Endothelial cell of umbilical vein (primary cell): ENCODE measurements at regions not wholly inside any gene's neighbourhood (a gene's known extent, or its start where the extent isn't known, plus 50 kb on each side); places are given as distances from the start of the nearest gene placed in this dataset.

Experiments
- BruUV-seq: library from RNA; stranded (reverse); fragments of 400-500 nt; replicated peaks from 2 replicates; lab custom pipeline; 2021; lab: Mats Ljungman, UMichigan
- CTCF ChIA-PET: fragments of 300-600, 350-600 bp; sonication (Branson Sonifier 250); formaldehyde crosslinking; loops from one replicate; lab custom pipeline; 2021; ENCODE audit warnings: antibody characterized with exemption, inconsistent platforms; lab: Charles Lee
- POLR2A ChIA-PET: fragments of 300-600, 350-600 bp; sonication (Branson Sonifier 250); formaldehyde crosslinking; loops from one replicate; lab custom pipeline; 2021; ENCODE audit warnings: antibody characterized with exemption, inconsistent platforms; lab: Charles Lee
- DNase-seq: peaks from one replicate; pipeline ENCODE4 v3.0.0-alpha.2; 2011; ENCODE audit warnings: low read depth, low spot score
- FAIRE-seq: peaks from 2 replicates; lab custom pipeline; 2011; peaks lifted over from hg19 to GRCh38; lab: Jason Lieb, UNC
- H2AFZ ChIP-seq: 2 replicates; pipeline ENCODE4 v1.6.0; 2012; ENCODE audit warnings: low read depth, low read length, control low read depth, inconsistent platforms
- H3K27ac ChIP-seq: 2 replicates; pipeline ENCODE4 v1.5.1; 2011; ENCODE audit warnings: low read depth, mild to moderate bottlenecking, control low read depth, low read length, moderate library complexity; ENCODE audit not compliant: insufficient read depth
- H3K27me3 ChIP-seq, 2 experiments: 2 replicates each; pipeline versions ENCODE4 v1.6.0 to v1.6.1; 2011; ENCODE audit warnings: low read length in 2 of 2, mixed read lengths in 1 of 2; ENCODE audit not compliant: control insufficient read depth in 2 of 2, insufficient read depth in 2 of 2
- H3K36me3 ChIP-seq, 2 experiments: 2 replicates in 1 of 2; 3 replicates in 1 of 2; pipeline ENCODE4 v1.5.1; 2011; ENCODE audit warnings: low read length in 2 of 2, mild to moderate bottlenecking in 1 of 2, moderate library complexity in 1 of 2; ENCODE audit not compliant: control insufficient read depth in 2 of 2, insufficient read depth in 2 of 2; ENCODE audit errors: extremely low read depth in 1 of 2
- H3K4me1 ChIP-seq: 3 replicates; pipeline ENCODE4 v1.5.1; 2011; ENCODE audit warnings: mild to moderate bottlenecking, low read length; ENCODE audit not compliant: control insufficient read depth, insufficient read depth; ENCODE audit errors: extremely low read depth
- H3K4me2 ChIP-seq: 2 replicates; pipeline ENCODE4 v1.6.1; 2011; ENCODE audit warnings: low read length, control low read depth, mixed read lengths; ENCODE audit not compliant: insufficient read depth
- H3K4me3 ChIP-seq, 3 experiments: fragments of 200-600 bp in 1 of 3; sonication (generic), shearing (Covaris generic) in 1 of 3; replicated peaks in 1 of 3; 2 replicates each; pipeline ENCODE4 v1.5.1; 2011 to 2016; ENCODE audit warnings: control low read depth in 3 of 3, low read length in 3 of 3, mild to moderate bottlenecking in 2 of 3, inconsistent platforms in 1 of 3, low read depth in 1 of 3, moderate library complexity in 1 of 3; ENCODE audit not compliant: insufficient read depth in 1 of 3
- H3K79me2 ChIP-seq: 2 replicates; pipeline ENCODE4 v1.6.0; 2012; ENCODE audit warnings: low read length, inconsistent platforms; ENCODE audit not compliant: control insufficient read depth, insufficient read depth
- H3K9ac ChIP-seq: replicated peaks from 2 replicates; pipeline ENCODE3; 2011; ENCODE audit warnings: low read length, control low read depth; ENCODE audit not compliant: insufficient read depth; ENCODE audit errors: extremely low read depth
- H3K9me1 ChIP-seq: replicated peaks from 3 replicates; pipeline ENCODE4 v1.6.0; 2011; ENCODE audit warnings: mild to moderate bottlenecking, low read length; ENCODE audit not compliant: control insufficient read depth, insufficient read depth; ENCODE audit errors: extremely low read depth
- H3K9me3 ChIP-seq: replicated peaks from 2 replicates; pipeline ENCODE4 v1.5.1; 2012; ENCODE audit warnings: low read length, inconsistent platforms; ENCODE audit not compliant: control insufficient read depth, insufficient read depth
- H4K20me1 ChIP-seq: replicated peaks from 2 replicates; pipeline ENCODE3; 2011; ENCODE audit warnings: mild to moderate bottlenecking, low read length; ENCODE audit not compliant: control insufficient read depth, insufficient read depth; ENCODE audit errors: extremely low read depth
- CTCF ChIP-seq, 2 donors: IDR thresholded peaks; 1 replicate in 1 of 2; 2 replicates in 1 of 2; pipeline ENCODE4 v1.5.1; 2011; ENCODE audit warnings: low read length in 2 of 2, mild to moderate bottlenecking in 2 of 2, moderate library complexity in 2 of 2, control low read depth in 1 of 2, inconsistent platforms in 1 of 2, low read depth in 1 of 2; ENCODE audit not compliant: insufficient read depth in 1 of 2; ENCODE audit errors: extremely low read depth in 1 of 2
- EZH2 ChIP-seq: IDR thresholded peaks from 2 replicates; pipeline ENCODE4 v1.6.1; 2012; ENCODE audit warnings: borderline replicate concordance, low read depth, mild to moderate bottlenecking, moderate library complexity, low read length, inconsistent platforms; ENCODE audit not compliant: severe bottlenecking
- FOS ChIP-seq: IDR thresholded peaks from 2 replicates; pipeline ENCODE4 v1.6.1; 2011; ENCODE audit warnings: mild to moderate bottlenecking, low read length, moderate library complexity, borderline replicate concordance; ENCODE audit not compliant: insufficient read depth
- GATA2 ChIP-seq: IDR thresholded peaks from 2 replicates; pipeline ENCODE4 v1.7.0; 2011; ENCODE audit warnings: low read depth, mild to moderate bottlenecking, moderate library complexity, mixed read lengths, low read length; ENCODE audit not compliant: insufficient read length, insufficient read depth
- JUN ChIP-seq: IDR thresholded peaks from 2 replicates; pipeline ENCODE4 v1.6.1; 2011; ENCODE audit warnings: borderline replicate concordance, low read depth; ENCODE audit not compliant: insufficient read length, insufficient read depth
- MAX ChIP-seq: IDR thresholded peaks from 2 replicates; pipeline ENCODE4 v1.6.1; 2011; ENCODE audit not compliant: insufficient read depth, insufficient read length
- MYC ChIP-seq: IDR thresholded peaks from one replicate; pipeline ENCODE4 v1.6.1; 2011; ENCODE audit warnings: mild to moderate bottlenecking, low read depth, low read length
- POLR2A ChIP-seq: IDR thresholded peaks from 2 replicates; pipeline ENCODE4 v1.6.1; 2012; ENCODE audit warnings: low read depth, mild to moderate bottlenecking, control low read depth, low read length
- POLR2AphosphoS5 ChIP-seq: IDR thresholded peaks from 2 replicates; pipeline ENCODE4 v1.6.1; 2012; ENCODE audit warnings: low read depth, mild to moderate bottlenecking, control low read depth, low read length, moderate library complexity; ENCODE audit not compliant: insufficient read depth
- dilution Hi-C: fragments of 300-500 bp; cut with MboI; formaldehyde crosslinking; loops from one replicate; pipeline ENCODE4 v1.15.0; 2019; ENCODE audit warnings: low sequenced_read_pairs; ENCODE audit not compliant: extremely low pct_ligation_motif_present
- intact Hi-C: fragments of 100-400 bp; cut with micrococcal nuclease; formaldehyde crosslinking; loops from one replicate; pipeline ENCODE4 v1.10.0; 2022

- Histone ChIP-seq H3K9me3 (no peaks in the 10 kb centered on the region), H3K79me2 (no peaks in the 10 kb centered on the region), H3K36me3 (no peaks in the 10 kb centered on the region), H3K4me2 (no peak overlapping the region), H3K27ac (no peak overlapping the region), H3K27me3 (no peaks in the 10 kb centered on the region), H3K9ac (no peak overlapping the region), H3K4me1 (no peaks in the 10 kb centered on the region), H2AFZ (no peak overlapping the region), H3K4me3 (no peak overlapping the region), H3K9me1 (no peaks in the 10 kb centered on the region), H4K20me1 (no peaks in the 10 kb centered on the region)
- DNase-seq (no peak), FAIRE-seq (no peak)
- CTCF ChIA-PET, result interaction anchor here (1.5 kb wide), 2 partner anchors 13 to 37 kb away, joined by 3 to 4 read pairs; no protein-coding TSS in a partner anchor
- intact Hi-C loops (no loop called here), dilution Hi-C loops (no loop called here)
- TF ChIP-seq CTCF (IDR thresholded peaks at IDR 0.05; ENCODE audit: extremely low read depth in 1 of 2, insufficient read depth in 1 of 2, low read depth in 1 of 2, low read length in 2 of 2) (no peak), POLR2AphosphoS5 (no peak), GATA2 (no peak), FOS (no peak), POLR2A (no peak), MYC (no peak), JUN (no peak), MAX (no peak), EZH2 (no peak)
- POLR2A ChIA-PET, result no interaction called here
- no TSS peak for BruUV-seq
Observed at GRCh38 chr12:84764001-84764400, 148.6 kb downstream of the SLC6A15 start.
